ENCODE measurements at regions not wholly inside any gene's neighbourhood (a gene's known extent, or its start where the extent isn't known, plus 50 kb on each side); places are given as distances from the start of the nearest gene placed in this dataset.

DNA sequence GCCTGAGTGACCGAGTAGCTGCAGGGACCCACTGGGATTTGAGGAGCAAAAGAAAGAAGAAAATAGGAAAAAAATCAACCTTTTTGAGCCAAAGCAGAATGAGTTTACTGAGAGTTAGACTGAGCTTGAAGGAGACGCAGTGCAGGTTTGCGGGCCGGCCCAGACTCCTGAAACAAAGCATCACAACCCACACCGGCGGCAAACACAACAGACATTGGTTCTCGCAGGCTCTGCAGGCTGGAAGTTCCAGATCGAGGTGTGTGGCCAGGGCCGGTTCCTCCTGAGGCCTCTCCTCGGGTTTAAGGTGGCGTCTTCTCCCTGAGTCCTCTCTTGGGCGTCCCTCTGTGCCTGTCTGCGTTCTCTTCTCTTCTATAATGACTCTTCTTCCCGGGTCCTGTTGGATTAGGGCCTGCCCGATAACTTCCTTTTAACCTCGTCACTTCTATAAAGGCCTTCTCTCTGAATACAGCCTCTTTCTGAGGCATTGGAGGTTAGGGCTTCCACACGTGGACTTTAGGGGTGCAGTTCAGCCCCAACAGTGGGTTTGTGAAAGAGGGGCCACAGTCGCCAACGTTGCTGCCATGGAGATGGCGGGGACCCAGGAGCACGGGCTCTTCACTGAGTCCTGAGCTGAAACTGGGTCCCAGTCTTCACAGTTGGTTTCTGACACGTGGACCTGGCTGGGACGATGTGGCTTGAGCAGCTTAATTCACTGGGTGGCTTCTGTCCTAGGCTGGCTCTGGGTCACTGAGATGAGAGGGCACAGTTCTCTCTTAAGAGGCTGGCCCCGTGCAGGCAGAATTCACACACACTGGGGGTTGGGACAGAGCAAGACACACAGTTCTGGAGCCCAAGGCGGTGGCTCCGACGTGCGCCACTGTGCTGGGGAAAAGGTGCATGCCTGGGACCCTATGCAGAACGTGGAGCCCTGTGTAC lies 1047.7 kb downstream of the BRD1 start:
- H3K4me3 ChIP-seq = no peak overlapping the region
- no peaks in the 10 kb centered on the region for H3K36me3 ChIP-seq
- TF ChIP-seq, protein P1, sequence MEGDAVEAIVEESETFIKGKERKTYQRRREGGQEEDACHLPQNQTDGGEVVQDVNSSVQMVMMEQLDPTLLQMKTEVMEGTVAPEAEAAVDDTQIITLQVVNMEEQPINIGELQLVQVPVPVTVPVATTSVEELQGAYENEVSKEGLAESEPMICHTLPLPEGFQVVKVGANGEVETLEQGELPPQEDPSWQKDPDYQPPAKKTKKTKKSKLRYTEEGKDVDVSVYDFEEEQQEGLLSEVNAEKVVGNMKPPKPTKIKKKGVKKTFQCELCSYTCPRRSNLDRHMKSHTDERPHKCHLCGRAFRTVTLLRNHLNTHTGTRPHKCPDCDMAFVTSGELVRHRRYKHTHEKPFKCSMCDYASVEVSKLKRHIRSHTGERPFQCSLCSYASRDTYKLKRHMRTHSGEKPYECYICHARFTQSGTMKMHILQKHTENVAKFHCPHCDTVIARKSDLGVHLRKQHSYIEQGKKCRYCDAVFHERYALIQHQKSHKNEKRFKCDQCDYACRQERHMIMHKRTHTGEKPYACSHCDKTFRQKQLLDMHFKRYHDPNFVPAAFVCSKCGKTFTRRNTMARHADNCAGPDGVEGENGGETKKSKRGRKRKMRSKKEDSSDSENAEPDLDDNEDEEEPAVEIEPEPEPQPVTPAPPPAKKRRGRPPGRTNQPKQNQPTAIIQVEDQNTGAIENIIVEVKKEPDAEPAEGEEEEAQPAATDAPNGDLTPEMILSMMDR (IDR thresholded peaks at IDR 0.05) = no peak
- no peak for TF ChIP-seq EP300 (IDR thresholded peaks at IDR 0.05)
- no peak for TF ChIP-seq POLR2AphosphoS5 (IDR thresholded peaks at IDR 0.05)
- no peak for TF ChIP-seq POLR2A (IDR thresholded peaks at IDR 0.05)
- peaks cover 0 to 10% (median 6%) of the 10 kb centered on the region in 4 donors for H3K9me3 ChIP-seq
- DNase-seq = peak; percentile 52
- no peak overlapping the region for H3K27ac ChIP-seq
- H3K27me3 ChIP-seq = peaks cover 0 to 5% (median 0%) of the 10 kb centered on the region in 3 donors
- no peaks in the 10 kb centered on the region for H3K4me1 ChIP-seq
- WGBS, 2 donors = 84 to 88% methylated on average over 29 of the region's 29 CpGs
- intact Hi-C loops (cut with DNase I) = no loop called here

DNA sequence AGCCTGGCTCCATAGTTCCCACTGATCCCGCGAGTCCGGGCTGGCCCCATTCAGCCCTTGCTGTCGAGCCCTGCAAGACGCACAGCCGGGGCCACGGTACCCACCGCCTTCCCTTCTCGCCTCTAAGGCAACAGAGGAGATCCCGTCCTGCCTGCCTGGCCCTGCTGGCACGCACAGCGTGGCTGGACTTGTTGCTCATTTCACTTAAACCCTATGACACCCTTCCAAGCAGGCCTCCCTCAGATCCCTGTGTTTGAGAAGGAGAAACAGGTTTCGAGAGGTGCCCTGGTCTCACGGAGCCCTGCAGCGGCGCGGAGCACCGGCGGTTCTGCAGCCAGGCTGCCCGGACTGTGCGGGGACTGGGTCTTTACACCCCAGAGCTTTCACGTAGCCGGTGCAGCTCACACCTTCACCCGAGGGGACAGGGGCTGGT lies 1048.4 kb downstream of the BRD1 start:
- no peak overlapping the region for H3K27ac ChIP-seq
- H3K4me3 ChIP-seq = no peak overlapping the region
- H3K9me3 ChIP-seq = peaks cover 0 to 10% (median 6%) of the 10 kb centered on the region in 4 donors
- H3K27me3 ChIP-seq = peaks cover 0 to 5% (median 0%) of the 10 kb centered on the region in 3 donors
- WGBS, 2 donors = 93 to 94% methylated on average over 24 of the region's 24 CpGs
- intact Hi-C loops (cut with DNase I) = no loop called here
- peak; percentile 57 for DNase-seq
- TF ChIP-seq, protein P1 (IDR thresholded peaks at IDR 0.05) = no peak
- TF ChIP-seq POLR2A (IDR thresholded peaks at IDR 0.05) (no peak), EP300 (IDR thresholded peaks at IDR 0.05) (no peak), POLR2AphosphoS5 (IDR thresholded peaks at IDR 0.05) (no peak)
- H3K36me3 ChIP-seq = no peaks in the 10 kb centered on the region
- H3K4me1 ChIP-seq = no peaks in the 10 kb centered on the region

DNA sequence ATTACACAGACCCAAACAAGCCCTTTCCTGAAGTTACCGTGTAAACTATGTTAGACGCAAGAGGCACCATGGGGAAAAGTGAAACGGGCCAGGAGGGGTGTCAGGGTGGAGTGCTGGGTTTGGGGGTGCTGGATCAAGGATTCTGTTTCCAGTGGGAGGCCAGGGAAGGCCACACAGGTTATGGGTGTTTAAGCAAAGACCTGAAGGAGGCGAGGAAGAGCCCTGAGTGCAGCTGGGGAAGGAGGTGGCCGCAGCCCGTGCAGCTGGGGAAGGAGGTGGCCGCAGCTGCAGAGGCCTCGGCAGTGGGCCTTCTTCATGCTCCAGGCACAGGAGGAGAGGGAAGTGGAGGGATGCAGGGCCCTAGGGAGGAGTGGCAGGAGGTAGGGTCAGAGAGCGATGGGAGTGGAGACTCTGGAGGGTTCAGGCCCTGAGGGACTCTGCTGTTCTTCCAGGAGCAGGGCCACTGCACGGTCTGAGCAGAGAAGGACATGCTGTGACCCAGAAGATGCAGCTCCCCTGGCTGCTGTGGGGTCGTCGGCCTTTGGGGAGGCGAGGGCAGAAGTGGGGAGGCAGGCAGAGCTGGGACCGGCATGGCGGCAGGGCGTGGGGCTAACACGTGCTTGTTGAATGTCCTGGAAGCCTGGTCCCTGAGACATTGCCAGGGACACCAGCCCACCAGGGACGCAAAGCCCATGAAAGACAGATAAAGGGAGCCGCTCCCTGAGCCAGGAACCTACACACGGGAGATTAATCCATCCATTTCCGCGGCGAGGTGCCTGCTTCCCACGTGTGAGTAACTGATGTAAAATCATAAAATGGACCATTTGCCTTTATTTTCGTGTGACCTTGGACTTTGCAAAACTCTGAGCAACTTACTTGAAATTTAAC lies 1049.1 kb downstream of the BRD1 start:
- Histone ChIP-seq H3K27me3 (no peaks in the 10 kb centered on the region), H3K36me3 (no peaks in the 10 kb centered on the region), H3K4me3 (no peak overlapping the region), H3K4me1 (no peaks in the 10 kb centered on the region), H3K9me3 (peaks cover 0 to 10% (median 6%) of the 10 kb centered on the region in 4 donors), H3K27ac (no peak overlapping the region)
- TF ChIP-seq POLR2A (IDR thresholded peaks at IDR 0.05) (no peak), EP300 (IDR thresholded peaks at IDR 0.05) (no peak), POLR2AphosphoS5 (IDR thresholded peaks at IDR 0.05) (no peak)
- TF ChIP-seq, protein P1 (IDR thresholded peaks at IDR 0.05) = no peak
- DNase-seq = peak; percentile 52
- intact Hi-C loops (cut with DNase I) = no loop called here
- 86 to 90% methylated on average over 25 of the region's 25 CpGs for WGBS, 2 donors

DNA sequence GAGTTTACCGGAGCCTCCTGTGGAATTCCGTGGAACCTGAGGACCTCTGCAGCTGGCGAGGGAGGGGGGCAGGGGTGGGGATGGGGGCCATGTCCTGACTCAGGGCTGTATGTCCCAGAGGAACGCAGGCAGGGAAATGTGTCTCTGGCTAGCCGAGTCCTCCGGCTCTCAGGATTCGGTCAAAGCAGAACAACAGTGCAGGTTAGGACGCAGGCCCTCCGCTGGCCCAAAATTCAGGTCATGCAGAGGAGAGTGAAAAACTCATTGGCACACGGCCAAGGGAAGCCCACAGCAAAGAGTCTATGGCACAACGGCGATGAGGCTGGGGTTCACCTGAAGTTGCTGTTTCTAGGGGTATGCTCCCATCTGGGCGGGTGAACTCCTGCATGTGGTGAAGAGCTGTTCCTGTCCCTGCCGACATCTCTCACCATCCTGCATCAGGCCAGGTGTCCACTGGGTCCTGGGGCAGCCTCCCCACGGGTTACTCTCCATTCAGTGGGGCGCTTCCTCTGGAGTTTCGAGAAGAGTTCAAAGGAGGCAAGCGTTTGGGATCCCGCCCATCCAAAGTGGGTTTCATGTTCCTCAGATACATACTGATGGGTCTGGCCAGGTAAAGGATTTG lies 1055.3 kb downstream of the BRD1 start:
- H3K27ac ChIP-seq = no peak overlapping the region
- H3K4me1 ChIP-seq = no peaks in the 10 kb centered on the region
- intact Hi-C loops (cut with DNase I) = no loop called here
- no peaks in the 10 kb centered on the region for H3K36me3 ChIP-seq
- DNase-seq = no peak
- no peaks in the 10 kb centered on the region for H3K27me3 ChIP-seq
- TF ChIP-seq, protein P1 (IDR thresholded peaks at IDR 0.05) = no peak
- peaks cover 0 to 25% (median 10%) of the 10 kb centered on the region in 4 donors for H3K9me3 ChIP-seq
- WGBS, 2 donors = 81 to 85% methylated on average over 19 of the region's 19 CpGs
- no peak overlapping the region for H3K4me3 ChIP-seq
